Urinary bladder (tissue), 3 donors: ENCODE measurements at regions not wholly inside any gene's neighbourhood (a gene's known extent, or its start where the extent isn't known, plus 50 kb on each side); places are given as distances from the start of the nearest gene placed in this dataset.
A peak's percentile ranks its signal among the peaks of the same experiment; 100 is the strongest.

Source experiments
- DNase-seq: peaks from one replicate; pipeline ENCODE4 v3.0.0-alpha.2; 2015; ENCODE audit errors: extremely low spot score
- H3K27ac ChIP-seq: one replicate; pipeline ENCODE4 v1.5.1; 2013; ENCODE audit warnings: low read depth, mild to moderate bottlenecking, moderate library complexity
- H3K36me3 ChIP-seq: one replicate; pipeline ENCODE4 v1.6.1; 2013; ENCODE audit warnings: mild to moderate bottlenecking, moderate library complexity; ENCODE audit not compliant: insufficient read depth
- H3K4me1 ChIP-seq: one replicate; pipeline ENCODE4 v1.6.1; 2013; ENCODE audit warnings: mild to moderate bottlenecking, moderate library complexity; ENCODE audit not compliant: insufficient read depth
- H3K4me3 ChIP-seq: one replicate; pipeline ENCODE4 v1.5.1; 2013; ENCODE audit warnings: low read depth, low read length
- WGBS: extraction: QIAGEN DNeasy Blood & Tissue Kit; methylation state at CpG from one replicate; pipeline ENCODE4 v1.1.7; 2013; 5-methylcytosine and 5-hydroxymethylcytosine counted together
- donor health status: healthy with polysubstance abuse.
- donor health status: healthy.

- WGBS: 46% methylated on average over 11 of the region's 11 CpGs
- Histone ChIP-seq H3K36me3 (no peaks in the 10 kb centered on the region), H3K4me3 (no peak overlapping the region), H3K4me1 (no peaks in the 10 kb centered on the region), H3K27ac (no peak overlapping the region)
- DNase-seq: no peak
Measured at GRCh38 chrX:42098900-42099299, 175.5 kb upstream of the CASK start.

- Histone ChIP-seq H3K4me1 (no peaks in the 10 kb centered on the region), H3K4me3 (no peak overlapping the region), H3K36me3 (no peaks in the 10 kb centered on the region), H3K27ac (no peak overlapping the region)
- no peak for DNase-seq
- WGBS: 89% methylated on average over 4 of the region's 4 CpGs
Measured at GRCh38 chrX:42097486-42097885, 174.1 kb upstream of the CASK start.

- no peaks in the 10 kb centered on the region for H3K4me1 ChIP-seq
- no peaks in the 10 kb centered on the region for H3K36me3 ChIP-seq
- no peak overlapping the region for H3K27ac ChIP-seq
- no peak for DNase-seq
- 34% methylated on average over 9 of the region's 9 CpGs for WGBS
- H3K4me3 ChIP-seq: no peak overlapping the region
Measured at GRCh38 chrX:42096265-42096920, 173.0 kb upstream of the CASK start.

GRCh38 chrX:42094218-42094617, 170.9 kb upstream of the CASK start:
- Histone ChIP-seq H3K36me3 (no peaks in the 10 kb centered on the region), H3K27ac (no peak overlapping the region), H3K4me3 (no peak overlapping the region), H3K4me1 (no peaks in the 10 kb centered on the region)
- WGBS: 58% methylated on average over 5 of the region's 5 CpGs
- no peak for DNase-seq

- no peak for DNase-seq
- 56% methylated on average over 6 of the region's 6 CpGs for WGBS
- H3K36me3 ChIP-seq: no peaks in the 10 kb centered on the region
- H3K4me3 ChIP-seq: no peak overlapping the region
- peak overlapping the region; percentile 18 for H3K27ac ChIP-seq
- H3K4me1 ChIP-seq: no peaks in the 10 kb centered on the region
Measured at GRCh38 chrX:42093756-42094155, 170.4 kb upstream of the CASK start.

GRCh38 chrX:42090395-42090794, 167.0 kb upstream of the CASK start:
- WGBS: 93% methylated on average over 1 of the region's 1 CpG
- no peak for DNase-seq
- H3K36me3 ChIP-seq: no peaks in the 10 kb centered on the region
- H3K4me3 ChIP-seq: no peak overlapping the region
- no peaks in the 10 kb centered on the region for H3K4me1 ChIP-seq
- no peak overlapping the region for H3K27ac ChIP-seq

- Histone ChIP-seq H3K27ac (no peak overlapping the region), H3K36me3 (no peaks in the 10 kb centered on the region), H3K4me3 (no peak overlapping the region), H3K4me1 (no peaks in the 10 kb centered on the region)
- DNase-seq: no peak
- WGBS: 92% methylated on average over 5 of the region's 5 CpGs
Measured at GRCh38 chrX:42089031-42089430, 165.7 kb upstream of the CASK start.

GRCh38 chrX:42087960-42088359, 164.6 kb upstream of the CASK start:
- Histone ChIP-seq H3K36me3 (no peaks in the 10 kb centered on the region), H3K4me3 (no peak overlapping the region), H3K27ac (no peak overlapping the region), H3K4me1 (no peaks in the 10 kb centered on the region)
- DNase-seq: no peak

- Histone ChIP-seq H3K36me3 (no peaks in the 10 kb centered on the region), H3K27ac (no peak overlapping the region), H3K4me3 (no peak overlapping the region), H3K4me1 (no peaks in the 10 kb centered on the region)
- WGBS: 85% methylated on average over 4 of the region's 4 CpGs
- DNase-seq: no peak
Measured at GRCh38 chrX:42085836-42086235, 162.5 kb upstream of the CASK start.

GRCh38 chrX:42079968-42080367, 156.6 kb upstream of the CASK start:
- no peaks in the 10 kb centered on the region for H3K36me3 ChIP-seq
- no peaks in the 10 kb centered on the region for H3K4me1 ChIP-seq
- no peak overlapping the region for H3K4me3 ChIP-seq
- 43% methylated on average over 3 of the region's 3 CpGs for WGBS
- DNase-seq: no peak
- no peak overlapping the region for H3K27ac ChIP-seq

GRCh38 chrX:42077675-42078074, 154.3 kb upstream of the CASK start:
- WGBS: 12% methylated on average over 1 of the region's 1 CpG
- DNase-seq: no peak
- no peaks in the 10 kb centered on the region for H3K4me1 ChIP-seq
- no peaks in the 10 kb centered on the region for H3K36me3 ChIP-seq
- no peak overlapping the region for H3K4me3 ChIP-seq
- no peak overlapping the region for H3K27ac ChIP-seq

GRCh38 chrX:42075032-42075431, 151.7 kb upstream of the CASK start:
- Histone ChIP-seq H3K4me1 (no peaks in the 10 kb centered on the region), H3K27ac (no peak overlapping the region), H3K4me3 (no peak overlapping the region), H3K36me3 (no peaks in the 10 kb centered on the region)
- no peak for DNase-seq
- WGBS: 93% methylated on average over 8 of the region's 8 CpGs

- WGBS: 83% methylated on average over 3 of the region's 3 CpGs
Measured at GRCh38 chrX:42073448-42073847, 150.1 kb upstream of the CASK start.

GRCh38 chrX:42070866-42071265, 147.5 kb upstream of the CASK start:
- DNase-seq: no peak
- Histone ChIP-seq H3K36me3 (no peaks in the 10 kb centered on the region), H3K4me1 (no peaks in the 10 kb centered on the region), H3K27ac (no peak overlapping the region), H3K4me3 (no peak overlapping the region)

More at GRCh38 chrX:42073448-42073847, 150.1 kb upstream of the CASK start:
- Histone ChIP-seq H3K36me3 (no peaks in the 10 kb centered on the region), H3K27ac (no peak overlapping the region), H3K4me1 (no peaks in the 10 kb centered on the region), H3K4me3 (no peak overlapping the region)
- DNase-seq: no peak

- WGBS: 88% methylated on average over 1 of the region's 1 CpG
- Histone ChIP-seq H3K27ac (no peak overlapping the region), H3K4me3 (no peak overlapping the region), H3K36me3 (no peaks in the 10 kb centered on the region), H3K4me1 (no peaks in the 10 kb centered on the region)
- DNase-seq: no peak
Measured at GRCh38 chrX:42054256-42054655, 130.9 kb upstream of the CASK start.
